Neural cell (in vitro differentiated cells): ENCODE measurements at regions not wholly inside any gene's neighbourhood (a gene's known extent, or its start where the extent isn't known, plus 50 kb on each side); places are given as distances from the start of the nearest gene placed in this dataset.

Experiments
- H2AFZ ChIP-seq: fragments of 200-600, 300-800 bp; sonication (generic), shearing (Covaris generic); 2 replicates; pipeline ENCODE4 v1.6.0; 2014; ENCODE audit warnings: low read depth, mild to moderate bottlenecking, antibody characterized with exemption, low read length, moderate library complexity
- H3F3A ChIP-seq: fragments of 200-600 bp; shearing (Covaris generic); 2 replicates; pipeline ENCODE4 v1.6.1; 2016; ENCODE audit warnings: mild to moderate bottlenecking, moderate library complexity, mixed read lengths, antibody characterized with exemption, low read length; ENCODE audit not compliant: insufficient read depth, poor library complexity, severe bottlenecking
- H3K27ac ChIP-seq: fragments of 200-600, 300-800 bp; sonication (generic), shearing (Covaris generic); 2 replicates; pipeline ENCODE4 v1.5.1; 2014; ENCODE audit warnings: mild to moderate bottlenecking, low read length, moderate library complexity
- H3K27me3 ChIP-seq: fragments of 300-800, 200-600 bp; sonication (generic), shearing (Covaris generic); 2 replicates; pipeline ENCODE4 v1.6.0; 2014; ENCODE audit warnings: mild to moderate bottlenecking, low read depth, low read length, moderate library complexity; ENCODE audit not compliant: insufficient read depth
- H3K36me3 ChIP-seq: fragments of 300-800, 200-600 bp; sonication (generic), shearing (Covaris generic); 2 replicates; pipeline ENCODE4 v1.5.1; 2014; ENCODE audit warnings: mild to moderate bottlenecking, antibody characterized with exemption, low read length, moderate library complexity; ENCODE audit not compliant: insufficient read depth
- H3K4me2 ChIP-seq: fragments of 300-800, 200-600 bp; sonication (generic), shearing (Covaris generic); 2 replicates; pipeline ENCODE4 v1.6.0; 2014; ENCODE audit warnings: mild to moderate bottlenecking, low read length
- H3K4me3 ChIP-seq: fragments of 300-800, 200-600 bp; sonication (generic), shearing (Covaris generic); 2 replicates; pipeline ENCODE4 v1.5.1; 2014; ENCODE audit warnings: mild to moderate bottlenecking, low read length, moderate library complexity
- H3K79me2 ChIP-seq: fragments of 200-600 bp; shearing (Covaris generic); replicated peaks from 2 replicates; pipeline ENCODE4 v1.6.0; 2014; ENCODE audit warnings: mild to moderate bottlenecking, low read length, moderate library complexity; ENCODE audit not compliant: insufficient read depth
- H3K9ac ChIP-seq: fragments of 300-800, 200-600 bp; sonication (generic), shearing (Covaris generic); 2 replicates; pipeline ENCODE4 v1.6.1; 2016; ENCODE audit warnings: mild to moderate bottlenecking, low read length, mixed read lengths
- H3K9me2 ChIP-seq: fragments of 200-600 bp; shearing (Covaris generic); 2 replicates; pipeline ENCODE4 v1.6.1; 2016; ENCODE audit warnings: mild to moderate bottlenecking, low read length, mixed read lengths; ENCODE audit not compliant: insufficient read depth
- H3K9me3 ChIP-seq: fragments of 200-600, 300-800 bp; sonication (generic), shearing (Covaris generic); 2 replicates; pipeline ENCODE4 v1.6.1; 2016; ENCODE audit warnings: mild to moderate bottlenecking, mixed run types, low read length, moderate library complexity, mixed read lengths
- H4K20me1 ChIP-seq: fragments of 200-600 bp; shearing (Covaris generic); 2 replicates; pipeline ENCODE4 v1.6.1; 2016; ENCODE audit warnings: mild to moderate bottlenecking, mixed run types; ENCODE audit not compliant: insufficient read depth
- EP300 ChIP-seq: fragments of 450-650 bp; conservative IDR thresholded peaks from 2 replicates; pipeline ENCODE4 v1.6.1; 2014; ENCODE audit warnings: antibody characterized with exemption, mild to moderate bottlenecking, moderate library complexity; ENCODE audit not compliant: poor library complexity, severe bottlenecking
- EZH2 ChIP-seq: fragments of 200-600, 300-800 bp; shearing (Covaris generic), sonication (generic); IDR thresholded peaks from 2 replicates; pipeline ENCODE4 v1.6.1; 2014; ENCODE audit warnings: antibody characterized with exemption, low read length, borderline replicate concordance, mild to moderate bottlenecking; ENCODE audit not compliant: insufficient read depth, poor library complexity, severe bottlenecking
- MXI1 ChIP-seq: fragments of 450-650 bp; conservative IDR thresholded peaks from 2 replicates; pipeline ENCODE4 v1.6.1; 2014; ENCODE audit warnings: antibody characterized with exemption, mild to moderate bottlenecking; ENCODE audit not compliant: poor library complexity, severe bottlenecking
- POLR2AphosphoS5 ChIP-seq: IDR thresholded peaks from 2 replicates; pipeline ENCODE4 v1.6.1; 2012
- RAD21 ChIP-seq: fragments of 450-650 bp; conservative IDR thresholded peaks from 2 replicates; pipeline ENCODE4 v1.6.1; 2014; ENCODE audit warnings: antibody characterized with exemption, mild to moderate bottlenecking, moderate library complexity
- SMC3 ChIP-seq: fragments of 450-650 bp; conservative IDR thresholded peaks from 2 replicates; pipeline ENCODE4 v1.6.1; 2014; ENCODE audit warnings: antibody characterized with exemption, mild to moderate bottlenecking, moderate library complexity; ENCODE audit not compliant: poor library complexity
- TAF1 ChIP-seq: IDR thresholded peaks from 2 replicates; pipeline ENCODE4 v1.6.1; 2012; ENCODE audit warnings: low read depth
- TF ChIP-seq, protein P1 (sequence below): IDR thresholded peaks from 2 replicates; pipeline ENCODE4 v1.6.1; 2012; ENCODE audit warnings: borderline replicate concordance
- TF ChIP-seq, protein P2 (sequence below): fragments of 450-650 bp; IDR thresholded peaks from 2 replicates; pipeline ENCODE4 v1.5.1; 2014; ENCODE audit warnings: antibody characterized with exemption, mild to moderate bottlenecking, moderate library complexity; ENCODE audit not compliant: poor library complexity, severe bottlenecking

DNA sequence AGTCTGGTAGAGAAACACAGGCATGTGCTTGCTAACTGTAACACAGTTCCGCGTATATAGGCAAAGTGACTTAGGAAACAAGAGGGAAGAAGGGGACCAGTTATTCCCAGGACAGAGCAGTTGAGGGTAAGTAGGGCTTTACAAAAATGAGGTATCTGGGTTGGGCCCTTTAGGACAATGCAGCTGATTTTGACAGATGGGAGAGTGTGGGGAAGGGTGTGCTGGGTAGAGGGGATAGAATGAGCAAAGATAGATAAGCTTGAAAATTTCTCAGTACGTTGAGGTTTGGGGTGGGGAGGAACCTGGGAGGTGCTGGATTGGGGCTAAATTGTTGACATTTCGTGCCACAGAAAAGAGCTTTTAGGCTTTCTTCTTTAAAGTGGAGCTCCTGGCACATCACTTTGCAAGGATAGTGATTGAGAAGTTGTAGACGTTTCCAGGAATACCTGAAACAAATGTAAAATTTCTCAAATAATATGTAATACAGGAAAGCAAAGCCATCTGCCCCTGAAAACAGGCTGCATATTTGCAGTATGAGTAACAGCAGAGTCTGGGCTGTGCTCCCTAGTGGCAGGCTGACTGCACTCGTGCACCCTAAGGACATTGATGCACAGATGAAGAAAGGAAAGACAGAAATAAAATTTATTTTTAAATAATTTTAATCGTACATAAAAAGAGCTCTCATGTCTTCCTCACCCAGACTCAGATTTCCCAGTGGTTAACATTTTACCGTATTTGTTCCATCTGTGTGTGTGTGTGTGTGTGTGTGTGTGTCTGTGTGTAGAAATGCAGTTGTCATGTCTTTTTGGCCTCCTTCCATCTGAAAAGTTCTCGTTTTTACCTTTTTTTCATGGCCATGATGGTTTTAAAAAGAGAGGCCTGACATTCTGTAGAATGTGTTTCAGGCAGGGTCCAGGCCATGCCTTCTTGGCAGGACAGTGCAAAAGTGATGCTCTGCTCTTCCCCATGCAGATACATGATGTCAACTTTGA is 144.9 kb upstream of the DMRT1 start:
- Histone ChIP-seq H3K27me3 (no peaks in the 10 kb centered on the region), H3F3A (no peaks in the 10 kb centered on the region), H3K36me3 (no peaks in the 10 kb centered on the region), H4K20me1 (no peaks in the 10 kb centered on the region), H3K9ac (no peak overlapping the region), H2AFZ (no peak overlapping the region), H3K4me2 (no peak overlapping the region), H3K9me3 (no peaks in the 10 kb centered on the region), H3K4me3 (no peak overlapping the region), H3K9me2 (no peaks in the 10 kb centered on the region), H3K79me2 (no peaks in the 10 kb centered on the region), H3K27ac (no peak overlapping the region)
- TF ChIP-seq, protein P1, sequence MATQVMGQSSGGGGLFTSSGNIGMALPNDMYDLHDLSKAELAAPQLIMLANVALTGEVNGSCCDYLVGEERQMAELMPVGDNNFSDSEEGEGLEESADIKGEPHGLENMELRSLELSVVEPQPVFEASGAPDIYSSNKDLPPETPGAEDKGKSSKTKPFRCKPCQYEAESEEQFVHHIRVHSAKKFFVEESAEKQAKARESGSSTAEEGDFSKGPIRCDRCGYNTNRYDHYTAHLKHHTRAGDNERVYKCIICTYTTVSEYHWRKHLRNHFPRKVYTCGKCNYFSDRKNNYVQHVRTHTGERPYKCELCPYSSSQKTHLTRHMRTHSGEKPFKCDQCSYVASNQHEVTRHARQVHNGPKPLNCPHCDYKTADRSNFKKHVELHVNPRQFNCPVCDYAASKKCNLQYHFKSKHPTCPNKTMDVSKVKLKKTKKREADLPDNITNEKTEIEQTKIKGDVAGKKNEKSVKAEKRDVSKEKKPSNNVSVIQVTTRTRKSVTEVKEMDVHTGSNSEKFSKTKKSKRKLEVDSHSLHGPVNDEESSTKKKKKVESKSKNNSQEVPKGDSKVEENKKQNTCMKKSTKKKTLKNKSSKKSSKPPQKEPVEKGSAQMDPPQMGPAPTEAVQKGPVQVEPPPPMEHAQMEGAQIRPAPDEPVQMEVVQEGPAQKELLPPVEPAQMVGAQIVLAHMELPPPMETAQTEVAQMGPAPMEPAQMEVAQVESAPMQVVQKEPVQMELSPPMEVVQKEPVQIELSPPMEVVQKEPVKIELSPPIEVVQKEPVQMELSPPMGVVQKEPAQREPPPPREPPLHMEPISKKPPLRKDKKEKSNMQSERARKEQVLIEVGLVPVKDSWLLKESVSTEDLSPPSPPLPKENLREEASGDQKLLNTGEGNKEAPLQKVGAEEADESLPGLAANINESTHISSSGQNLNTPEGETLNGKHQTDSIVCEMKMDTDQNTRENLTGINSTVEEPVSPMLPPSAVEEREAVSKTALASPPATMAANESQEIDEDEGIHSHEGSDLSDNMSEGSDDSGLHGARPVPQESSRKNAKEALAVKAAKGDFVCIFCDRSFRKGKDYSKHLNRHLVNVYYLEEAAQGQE, result no peak
- no peak for TF ChIP-seq EZH2
- TF ChIP-seq EP300, result no peak
- TF ChIP-seq, protein P2, sequence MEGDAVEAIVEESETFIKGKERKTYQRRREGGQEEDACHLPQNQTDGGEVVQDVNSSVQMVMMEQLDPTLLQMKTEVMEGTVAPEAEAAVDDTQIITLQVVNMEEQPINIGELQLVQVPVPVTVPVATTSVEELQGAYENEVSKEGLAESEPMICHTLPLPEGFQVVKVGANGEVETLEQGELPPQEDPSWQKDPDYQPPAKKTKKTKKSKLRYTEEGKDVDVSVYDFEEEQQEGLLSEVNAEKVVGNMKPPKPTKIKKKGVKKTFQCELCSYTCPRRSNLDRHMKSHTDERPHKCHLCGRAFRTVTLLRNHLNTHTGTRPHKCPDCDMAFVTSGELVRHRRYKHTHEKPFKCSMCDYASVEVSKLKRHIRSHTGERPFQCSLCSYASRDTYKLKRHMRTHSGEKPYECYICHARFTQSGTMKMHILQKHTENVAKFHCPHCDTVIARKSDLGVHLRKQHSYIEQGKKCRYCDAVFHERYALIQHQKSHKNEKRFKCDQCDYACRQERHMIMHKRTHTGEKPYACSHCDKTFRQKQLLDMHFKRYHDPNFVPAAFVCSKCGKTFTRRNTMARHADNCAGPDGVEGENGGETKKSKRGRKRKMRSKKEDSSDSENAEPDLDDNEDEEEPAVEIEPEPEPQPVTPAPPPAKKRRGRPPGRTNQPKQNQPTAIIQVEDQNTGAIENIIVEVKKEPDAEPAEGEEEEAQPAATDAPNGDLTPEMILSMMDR, result no peak
- no peak for TF ChIP-seq TAF1
- TF ChIP-seq POLR2AphosphoS5, result no peak
- TF ChIP-seq RAD21, result no peak
- TF ChIP-seq SMC3, result no peak
- TF ChIP-seq MXI1, result no peak

DNA sequence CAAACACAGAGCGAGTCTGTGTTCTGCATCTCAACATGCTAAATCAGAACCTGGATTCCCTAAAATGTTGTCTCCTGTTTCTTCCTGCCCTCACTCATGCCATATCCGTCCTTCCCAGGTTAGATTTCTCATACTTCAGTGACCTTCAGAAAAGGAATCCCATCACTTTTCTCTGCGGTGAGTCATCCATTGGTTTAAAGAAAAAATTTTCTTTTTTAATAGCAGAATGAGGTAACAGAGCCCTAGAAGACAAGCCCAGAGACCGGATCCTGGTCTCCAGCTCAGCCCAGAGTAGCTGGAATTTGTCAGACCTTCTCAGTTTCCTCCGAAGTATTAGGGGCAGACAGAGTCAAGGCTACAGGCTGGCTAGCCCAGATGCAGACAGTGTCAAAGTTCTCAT is 143.2 kb upstream of the DMRT1 start:
- Histone ChIP-seq H3K9me2 (no peaks in the 10 kb centered on the region), H3K27me3 (no peaks in the 10 kb centered on the region), H4K20me1 (no peaks in the 10 kb centered on the region), H3K79me2 (no peaks in the 10 kb centered on the region), H3K9ac (no peak overlapping the region), H3F3A (no peaks in the 10 kb centered on the region), H3K4me3 (no peak overlapping the region), H3K4me2 (no peak overlapping the region), H2AFZ (no peak overlapping the region), H3K9me3 (no peaks in the 10 kb centered on the region), H3K36me3 (no peaks in the 10 kb centered on the region), H3K27ac (no peak overlapping the region)
- no peak for TF ChIP-seq MXI1
- TF ChIP-seq RAD21, result no peak
- TF ChIP-seq, protein P1, result no peak
- no peak for TF ChIP-seq EP300
- TF ChIP-seq, protein P2, result no peak
- no peak for TF ChIP-seq TAF1
- no peak for TF ChIP-seq SMC3
- TF ChIP-seq POLR2AphosphoS5, result no peak
- TF ChIP-seq EZH2, result no peak
